ENCODE measurements at regions not wholly inside any gene's neighbourhood (a gene's known extent, or its start where the extent isn't known, plus 50 kb on each side); places are given as distances from the start of the nearest gene placed in this dataset.

DNA sequence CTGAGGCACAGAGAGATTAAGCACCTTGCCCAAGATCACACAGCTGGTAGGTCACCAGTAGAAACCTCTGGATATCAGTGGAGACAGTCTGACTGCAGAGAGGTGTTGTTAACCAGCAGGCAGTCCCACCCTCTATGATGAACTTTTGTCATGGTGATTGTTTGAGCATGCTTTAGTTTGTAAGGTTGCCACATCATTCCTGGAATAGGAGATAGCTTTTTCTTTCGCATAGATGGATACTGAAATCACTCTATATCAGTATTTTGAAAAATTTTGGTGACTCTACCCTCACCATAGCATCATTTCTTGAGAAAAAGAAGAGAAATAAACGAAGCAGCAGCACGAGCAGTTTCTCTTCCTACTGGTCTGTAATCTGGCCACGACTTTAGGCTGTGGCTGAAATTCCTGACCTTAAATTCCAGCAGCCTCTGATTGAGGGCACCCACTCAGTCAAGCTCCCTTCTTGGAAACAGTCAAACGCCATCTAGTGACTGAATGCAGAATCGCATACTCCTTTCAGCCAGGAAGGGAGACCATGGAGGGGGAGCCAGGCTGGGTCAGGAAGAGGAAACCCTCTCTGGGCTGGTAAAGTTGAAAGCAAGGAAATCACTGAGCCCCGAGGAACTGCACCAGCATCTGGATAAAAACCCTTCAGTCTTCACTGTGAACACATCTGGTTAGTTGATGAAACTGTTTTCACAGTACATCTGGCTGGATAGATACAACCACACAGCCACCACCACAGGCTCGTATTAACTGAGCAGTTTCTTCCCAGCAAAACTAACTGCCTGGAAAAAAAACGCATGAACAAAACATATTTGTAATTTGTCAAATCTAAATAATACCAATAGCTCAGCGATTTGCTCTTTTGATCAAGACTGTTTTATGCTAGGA, 108.5 kb upstream of the XYLT1 start:
- Histone ChIP-seq H3K4me1 (peaks cover 0 to 6% (median 0%) of the 10 kb centered on the region in 4 donors), H3K36me3 (no peaks in the 10 kb centered on the region), H3K4me3 (no peak overlapping the region), H3K27me3 (peaks cover 6% of the 10 kb centered on the region), H3K27ac (no peak overlapping the region), H3K9me3 (no peaks in the 10 kb centered on the region)
- DNase-seq, result peak; percentile 66
- intact Hi-C loops (cut with DNase I; ENCODE audit: low total_unique reads) (no loop called here), in situ Hi-C loops (cut with MboI; ENCODE audit: low pct_ligation_motif_present in 1 of 4, low pct_unique_long_range_greater_than_20kb in 1 of 4, low sequenced_read_pairs in 3 of 4) (loop anchor here in 3 of 4 donors (10.0 to 25.0 kb wide), 2 partner anchors 104 to 717 kb away; partner anchors contain the start of gene XYLT1 (in 2 of the 3))
- WGBS, 2 donors (ENCODE audit: low coverage in 1 of 2), result 20 to 23% methylated on average over 5 to 10 of the region's 10 CpGs
- TF ChIP-seq, protein P1, sequence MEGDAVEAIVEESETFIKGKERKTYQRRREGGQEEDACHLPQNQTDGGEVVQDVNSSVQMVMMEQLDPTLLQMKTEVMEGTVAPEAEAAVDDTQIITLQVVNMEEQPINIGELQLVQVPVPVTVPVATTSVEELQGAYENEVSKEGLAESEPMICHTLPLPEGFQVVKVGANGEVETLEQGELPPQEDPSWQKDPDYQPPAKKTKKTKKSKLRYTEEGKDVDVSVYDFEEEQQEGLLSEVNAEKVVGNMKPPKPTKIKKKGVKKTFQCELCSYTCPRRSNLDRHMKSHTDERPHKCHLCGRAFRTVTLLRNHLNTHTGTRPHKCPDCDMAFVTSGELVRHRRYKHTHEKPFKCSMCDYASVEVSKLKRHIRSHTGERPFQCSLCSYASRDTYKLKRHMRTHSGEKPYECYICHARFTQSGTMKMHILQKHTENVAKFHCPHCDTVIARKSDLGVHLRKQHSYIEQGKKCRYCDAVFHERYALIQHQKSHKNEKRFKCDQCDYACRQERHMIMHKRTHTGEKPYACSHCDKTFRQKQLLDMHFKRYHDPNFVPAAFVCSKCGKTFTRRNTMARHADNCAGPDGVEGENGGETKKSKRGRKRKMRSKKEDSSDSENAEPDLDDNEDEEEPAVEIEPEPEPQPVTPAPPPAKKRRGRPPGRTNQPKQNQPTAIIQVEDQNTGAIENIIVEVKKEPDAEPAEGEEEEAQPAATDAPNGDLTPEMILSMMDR (IDR thresholded peaks at IDR 0.05), result peak; percentile 78 to 87 (median 85)
- TF ChIP-seq EP300 (IDR thresholded peaks at IDR 0.05; ENCODE audit: low read depth), result no peak

DNA sequence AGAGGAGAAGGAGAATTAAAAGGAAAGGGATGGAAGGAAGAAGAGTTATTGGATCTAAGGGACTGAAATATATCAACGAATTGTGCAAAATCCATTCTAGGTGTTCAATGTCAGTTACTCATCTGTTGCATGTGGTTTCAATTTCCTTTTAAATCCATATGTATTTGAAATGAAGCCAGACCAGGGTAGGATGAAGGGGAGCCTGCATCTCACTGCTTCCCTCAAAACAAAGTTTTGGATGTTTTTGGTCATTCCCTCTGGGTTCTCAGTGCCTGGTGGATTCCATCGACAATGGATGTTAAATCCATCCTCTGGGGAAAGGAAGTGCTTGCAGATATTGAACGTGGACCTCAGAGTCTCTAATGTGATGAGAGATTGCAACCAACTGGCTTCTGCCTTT, 103.5 kb upstream of the XYLT1 start:
- Histone ChIP-seq H3K27me3 (no peaks in the 10 kb centered on the region), H3K4me3 (no peak overlapping the region), H3K36me3 (no peaks in the 10 kb centered on the region), H3K9me3 (no peaks in the 10 kb centered on the region), H3K4me1 (peaks cover 0 to 3% (median under 1%) of the 10 kb centered on the region in 4 donors), H3K27ac (no peak overlapping the region)
- 70 to 81% methylated on average over 2 to 3 of the region's 3 CpGs for WGBS, 2 donors (ENCODE audit: low coverage in 1 of 2)
- in situ Hi-C loops (cut with MboI; ENCODE audit: low pct_ligation_motif_present in 1 of 4, low pct_unique_long_range_greater_than_20kb in 1 of 4, low sequenced_read_pairs in 3 of 4), result loop anchor here in 2 of 4 donors (10.0 kb wide), 1 partner anchor 99 kb away; the partner anchor contains the start of gene XYLT1 (in 2 of the 2)
- intact Hi-C loops (cut with DNase I; ENCODE audit: low total_unique reads), result no loop called here
- TF ChIP-seq POLR2A (IDR thresholded peaks at IDR 0.05) (no peak), EP300 (IDR thresholded peaks at IDR 0.05; ENCODE audit: low read depth) (no peak), POLR2AphosphoS5 (IDR thresholded peaks at IDR 0.05) (no peak)
- TF ChIP-seq, protein P1 (IDR thresholded peaks at IDR 0.05), result no peak
- DNase-seq, result no peak

DNA sequence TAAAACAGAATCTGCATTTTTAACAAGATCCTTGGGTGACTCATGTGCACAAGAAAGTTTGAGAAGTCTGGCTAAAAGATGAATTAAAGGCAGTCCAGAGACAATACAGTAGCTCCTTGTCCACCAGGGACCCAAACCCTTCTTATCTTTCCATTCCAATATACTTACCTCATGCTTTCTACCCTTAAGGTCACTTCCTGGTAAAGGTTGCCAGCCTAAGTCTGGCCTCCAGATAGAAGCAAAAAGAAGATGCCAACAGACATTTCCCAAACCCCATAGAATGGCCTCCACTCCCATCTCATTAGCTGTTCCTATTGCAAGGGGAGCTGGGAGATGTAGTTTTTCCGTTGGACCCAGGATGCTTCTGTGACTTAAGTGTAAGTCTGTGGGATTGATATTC, 101.4 kb upstream of the XYLT1 start:
- Histone ChIP-seq H3K27me3 (no peaks in the 10 kb centered on the region), H3K27ac (no peak overlapping the region), H3K36me3 (no peaks in the 10 kb centered on the region), H3K9me3 (no peaks in the 10 kb centered on the region), H3K4me1 (peaks cover 0 to 3% (median 0%) of the 10 kb centered on the region in 4 donors), H3K4me3 (no peak overlapping the region)
- in situ Hi-C loops (cut with MboI; ENCODE audit: low pct_ligation_motif_present in 1 of 4, low pct_unique_long_range_greater_than_20kb in 1 of 4, low sequenced_read_pairs in 3 of 4) (loop anchor here in 2 of 4 donors (10.0 kb wide), 1 partner anchor 97 kb away; the partner anchor contains the start of gene XYLT1 (in 2 of the 2)), intact Hi-C loops (cut with DNase I; ENCODE audit: low total_unique reads) (no loop called here)
- WGBS, 2 donors (ENCODE audit: low coverage in 1 of 2), result 81% methylated on average over 1 of the region's 1 CpG; no CpG with 5 or more reads in 1 of the 2 donors
- DNase-seq, result no peak
- no peak for TF ChIP-seq EP300 (IDR thresholded peaks at IDR 0.05; ENCODE audit: low read depth)
- no peak for TF ChIP-seq POLR2A (IDR thresholded peaks at IDR 0.05)
- no peak for TF ChIP-seq POLR2AphosphoS5 (IDR thresholded peaks at IDR 0.05)
- TF ChIP-seq, protein P1 (IDR thresholded peaks at IDR 0.05), result no peak

DNA sequence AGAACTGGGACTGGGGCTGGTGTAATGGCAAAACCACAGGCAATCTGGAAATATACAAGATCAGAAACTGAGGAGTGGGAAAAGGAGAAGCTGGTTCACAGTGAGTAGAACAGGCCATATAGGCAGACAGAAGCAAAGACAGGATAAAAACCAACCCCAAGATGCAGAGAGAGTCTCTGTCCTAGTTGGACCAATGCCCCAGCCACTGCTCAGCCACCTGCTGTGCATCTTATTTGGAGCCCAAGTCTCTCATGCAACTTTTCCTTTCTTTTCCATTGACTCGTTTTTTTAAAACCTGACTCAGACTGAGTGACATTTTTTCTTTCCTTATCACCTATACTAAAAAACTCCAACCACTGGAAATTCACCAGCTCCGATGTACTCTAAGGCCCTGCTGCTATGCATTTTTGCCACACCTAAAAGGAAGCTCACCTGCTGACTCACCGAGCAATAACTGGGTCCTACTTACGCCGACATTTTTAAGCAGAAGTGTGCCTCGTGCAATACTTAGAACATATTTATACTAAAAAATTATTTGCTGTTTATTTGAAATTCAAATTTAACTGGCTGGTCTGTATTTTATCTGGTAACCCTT, 100.8 kb upstream of the XYLT1 start:
- DNase-seq, result no peak
- in situ Hi-C loops (cut with MboI; ENCODE audit: low pct_ligation_motif_present in 1 of 4, low pct_unique_long_range_greater_than_20kb in 1 of 4, low sequenced_read_pairs in 3 of 4), result loop anchor here in 2 of 4 donors (10.0 kb wide), 1 partner anchor 97 kb away; the partner anchor contains the start of gene XYLT1 (in 2 of the 2)

More for the DNA sequence above, 100.8 kb upstream of the XYLT1 start:
- intact Hi-C loops (cut with DNase I; ENCODE audit: low total_unique reads), result no loop called here
- H3K27ac ChIP-seq, result no peak overlapping the region
- H3K4me1 ChIP-seq, result peaks cover 0 to 3% (median 0%) of the 10 kb centered on the region in 4 donors
- TF ChIP-seq, protein P1 (IDR thresholded peaks at IDR 0.05), result no peak
- no peak for TF ChIP-seq EP300 (IDR thresholded peaks at IDR 0.05; ENCODE audit: low read depth)
- TF ChIP-seq POLR2AphosphoS5 (IDR thresholded peaks at IDR 0.05), result no peak
- TF ChIP-seq POLR2A (IDR thresholded peaks at IDR 0.05), result no peak
- H3K4me3 ChIP-seq, result no peak overlapping the region
- H3K9me3 ChIP-seq, result no peaks in the 10 kb centered on the region
- 45 to 57% methylated on average over 6 of the region's 6 CpGs for WGBS, 2 donors (ENCODE audit: low coverage in 1 of 2)
- H3K36me3 ChIP-seq, result no peaks in the 10 kb centered on the region
- no peaks in the 10 kb centered on the region for H3K27me3 ChIP-seq
